Activated naive CD4-positive, alpha-beta T cell treated with Interleukin-2 at 50 U/mL for 16 hours (primary cell): ENCODE measurements at regions not wholly inside any gene's neighbourhood (a gene's known extent, or its start where the extent isn't known, plus 50 kb on each side); places are given as distances from the start of the nearest gene placed in this dataset.

Experiments used
- DNase-seq: peaks from one replicate; pipeline ENCODE4 v3.0.0-alpha.2; 2020

DNA sequence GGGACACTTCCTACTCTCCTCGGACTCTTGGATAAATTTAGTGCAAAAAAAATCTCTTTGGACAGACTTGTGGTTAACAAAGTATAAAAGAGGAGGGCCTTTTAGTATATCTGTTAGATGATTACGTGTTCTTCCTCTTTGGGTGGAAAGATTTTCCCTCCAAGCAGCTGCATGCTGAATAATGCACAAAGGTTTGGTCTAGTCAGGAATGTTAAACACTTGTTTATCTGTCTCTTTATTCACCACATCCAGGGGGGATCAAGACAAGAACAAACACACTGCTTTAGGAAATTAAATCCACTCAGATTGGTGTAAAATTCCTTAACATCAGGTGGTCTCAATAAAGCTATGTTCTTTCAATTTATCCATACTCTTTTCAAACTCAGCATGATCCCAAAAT lies 260.9 kb upstream of the CHD6 start:
- no peak for DNase-seq

DNA sequence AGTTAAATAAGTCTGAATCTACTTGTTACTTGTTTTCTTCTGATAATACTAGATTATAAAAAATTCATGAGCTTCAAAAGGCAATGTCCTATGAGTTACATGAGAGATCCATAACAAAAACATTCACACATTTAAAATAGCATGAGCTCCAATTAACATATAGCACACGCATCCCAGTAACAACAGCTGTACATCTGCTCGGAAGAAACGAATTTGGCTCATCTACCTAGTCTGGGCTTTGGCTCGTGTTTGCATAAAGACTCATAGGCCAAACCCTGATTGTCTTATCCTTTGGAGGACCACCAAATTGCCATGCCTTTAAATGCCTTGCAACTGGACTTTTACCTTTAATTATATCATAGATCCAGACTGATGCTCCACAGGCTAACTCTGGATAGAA lies 259.7 kb upstream of the CHD6 start:
- no peak for DNase-seq

DNA sequence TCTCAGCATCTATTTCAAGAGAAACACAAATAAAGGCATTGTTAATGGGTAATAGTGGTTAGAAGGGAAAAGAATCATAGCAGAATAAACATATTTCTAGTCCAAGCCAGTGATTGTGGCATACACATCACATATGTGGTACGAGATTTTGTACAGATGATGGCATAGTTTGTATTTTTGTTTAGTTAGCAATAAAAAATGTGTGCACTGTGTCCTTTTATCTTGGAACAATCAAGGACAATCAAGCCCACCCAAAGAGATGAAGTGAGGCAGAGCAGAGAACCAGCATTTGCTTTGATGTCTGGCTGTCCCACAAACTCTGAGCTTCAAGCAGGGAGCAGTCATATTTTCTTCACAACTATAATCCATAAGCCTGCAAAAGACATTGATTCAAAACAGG lies 256.5 kb upstream of the CHD6 start:
- no peak for DNase-seq

DNA sequence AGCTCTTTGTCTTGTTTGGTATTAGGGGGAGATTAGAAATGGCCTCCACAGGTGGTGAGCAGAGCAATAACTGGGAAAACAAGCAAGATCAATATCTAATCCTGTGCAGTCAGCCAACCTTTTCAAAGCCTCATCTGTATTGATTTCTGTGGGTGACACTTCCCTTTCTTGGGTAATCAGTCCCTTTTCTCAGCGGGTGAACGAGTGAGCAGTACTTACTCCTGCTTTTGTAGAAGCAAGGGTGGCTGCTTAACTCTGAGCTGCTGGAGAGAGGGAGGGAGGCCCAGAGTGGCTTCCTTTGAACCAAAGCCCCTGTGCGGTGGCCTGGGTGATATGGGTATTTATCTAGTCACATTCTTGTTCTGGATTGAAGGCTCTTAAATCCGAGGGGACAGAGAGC lies 254.8 kb upstream of the CHD6 start:
- DNase-seq, result no peak

DNA sequence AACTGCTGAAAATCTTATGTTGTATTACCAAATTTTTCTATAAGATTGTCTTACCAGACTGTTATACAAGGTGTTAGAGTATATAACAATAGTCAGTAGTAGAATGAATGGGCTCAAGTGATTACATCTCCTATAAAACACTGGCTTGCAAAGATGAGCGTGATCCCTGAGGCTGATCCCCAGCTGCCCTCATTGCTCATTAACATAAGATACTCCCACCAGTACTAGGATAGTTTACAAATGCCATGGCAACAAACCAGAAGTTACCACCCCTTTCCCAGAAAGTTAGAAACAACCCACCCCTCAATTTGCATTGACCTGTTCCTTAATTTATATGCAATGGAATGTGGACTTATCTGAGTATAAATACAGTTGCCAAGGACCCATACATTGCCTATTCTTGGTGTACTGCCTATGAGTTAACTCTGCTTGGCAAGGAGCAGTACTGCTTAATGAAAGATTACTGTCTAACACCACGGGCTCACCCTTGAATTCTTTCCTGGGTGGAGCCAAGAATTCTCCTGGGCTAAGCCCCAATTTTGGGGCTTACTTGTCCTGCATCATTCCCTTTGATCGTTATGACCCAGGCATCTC lies 252.8 kb upstream of the CHD6 start:
- no peak for DNase-seq

DNA sequence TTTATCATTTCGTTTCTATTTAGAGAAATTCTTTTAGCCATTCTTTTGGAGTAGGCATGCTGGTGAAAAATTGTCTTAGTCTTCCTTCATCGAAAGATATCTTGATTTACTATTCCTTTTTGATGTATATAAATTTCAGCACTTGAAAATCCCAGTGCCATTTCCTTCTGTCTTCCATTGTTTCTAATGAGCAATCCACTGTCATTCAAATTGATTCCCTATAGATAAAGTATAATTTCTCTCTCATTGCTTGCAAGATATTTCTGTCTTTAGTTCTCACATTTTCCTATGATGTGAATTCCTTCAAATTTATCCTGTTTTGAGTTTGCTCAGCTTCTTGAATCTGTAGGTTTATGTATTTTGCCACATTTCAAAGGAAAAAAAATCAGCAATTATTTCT lies 251.1 kb upstream of the CHD6 start:
- no peak for DNase-seq

DNA sequence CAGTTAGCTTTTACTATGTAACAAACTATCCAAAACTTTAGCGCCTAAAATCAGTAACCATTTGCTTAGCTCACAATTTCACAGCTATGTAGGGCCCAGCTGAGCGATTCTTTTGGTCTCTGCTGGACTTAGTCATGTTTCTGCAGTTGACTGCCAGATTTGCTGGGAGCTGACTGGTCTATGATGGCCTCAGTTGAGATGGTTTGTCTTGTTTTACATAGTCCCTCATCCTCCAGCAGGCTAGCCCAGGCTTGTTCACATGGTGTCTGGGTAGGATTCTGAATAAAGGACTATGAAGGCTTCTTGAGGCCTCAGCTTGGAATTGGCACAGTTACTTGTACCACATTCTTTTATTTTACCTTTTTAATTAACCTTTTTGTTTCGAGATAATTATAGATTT lies 247.8 kb upstream of the CHD6 start:
- DNase-seq, result no peak

DNA sequence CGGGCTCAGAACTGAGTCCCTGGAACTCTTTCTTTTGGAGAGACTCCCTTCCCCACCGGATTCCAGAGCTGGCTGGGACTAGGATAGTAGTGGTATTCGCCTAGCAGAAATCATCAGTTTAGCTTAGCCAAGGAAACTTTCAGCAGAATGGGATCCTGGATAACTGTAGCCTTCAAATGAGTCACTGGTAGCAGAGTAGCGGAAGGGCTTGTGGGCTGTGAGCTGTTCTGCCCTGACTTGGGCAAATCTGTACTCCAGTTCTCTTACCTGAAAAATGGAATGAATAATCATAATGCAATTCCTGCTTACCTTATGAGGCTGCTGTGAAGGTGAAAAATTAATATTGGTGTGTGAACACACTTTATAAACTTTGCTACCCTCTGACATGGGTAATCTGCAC lies 244.3 kb upstream of the CHD6 start:
- no peak for DNase-seq

DNA sequence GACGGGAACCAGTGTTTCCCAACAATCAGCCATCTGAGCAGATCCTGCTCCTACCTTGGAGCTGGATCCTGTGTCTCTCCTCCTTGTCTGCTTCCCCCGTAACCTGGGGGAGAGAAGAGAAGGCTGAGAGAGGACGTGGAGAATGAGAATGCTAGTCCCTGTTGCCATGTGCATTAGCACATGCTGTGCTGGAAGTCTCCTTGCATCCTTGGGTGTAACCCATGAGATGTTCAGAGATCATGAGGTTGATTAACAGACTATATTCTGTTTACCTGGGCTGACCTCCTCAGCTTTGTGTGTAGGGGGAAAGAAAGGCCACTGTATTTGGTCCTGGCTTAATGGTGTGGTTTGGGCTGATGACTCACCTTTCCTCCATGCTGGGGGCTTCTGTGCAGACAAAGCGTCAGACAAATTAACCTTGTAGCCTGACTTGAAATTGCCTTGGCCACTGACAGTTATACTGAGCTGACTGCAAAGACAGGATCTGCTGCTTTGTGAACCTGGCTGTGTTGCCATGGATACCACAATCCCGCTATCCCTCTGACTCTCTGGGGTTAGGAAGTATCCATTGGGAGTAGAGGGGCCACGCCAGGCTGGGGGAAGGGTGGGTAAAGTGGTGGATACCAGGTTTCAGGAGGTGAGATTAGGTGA lies 243.7 kb upstream of the CHD6 start:
- no peak for DNase-seq

DNA sequence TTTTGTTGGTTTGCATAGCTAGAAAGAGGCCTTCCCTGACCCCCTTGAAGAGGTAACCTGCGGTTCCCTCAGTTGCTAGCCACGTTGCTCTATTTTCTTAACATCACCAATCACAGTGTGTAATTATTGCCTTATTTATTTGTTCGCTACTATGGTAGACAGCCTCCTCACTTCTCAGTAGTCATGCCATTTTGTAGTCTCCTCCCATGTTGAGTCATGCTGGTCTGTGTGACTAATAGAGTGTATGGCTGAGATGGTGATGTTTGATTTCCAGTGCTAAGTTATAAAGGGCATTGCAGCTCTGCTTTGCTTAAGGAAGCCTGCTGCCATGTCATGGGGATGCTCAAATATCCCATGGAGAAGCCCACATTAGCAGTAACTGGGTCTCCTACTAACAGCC lies 236.6 kb upstream of the CHD6 start:
- no peak for DNase-seq

DNA sequence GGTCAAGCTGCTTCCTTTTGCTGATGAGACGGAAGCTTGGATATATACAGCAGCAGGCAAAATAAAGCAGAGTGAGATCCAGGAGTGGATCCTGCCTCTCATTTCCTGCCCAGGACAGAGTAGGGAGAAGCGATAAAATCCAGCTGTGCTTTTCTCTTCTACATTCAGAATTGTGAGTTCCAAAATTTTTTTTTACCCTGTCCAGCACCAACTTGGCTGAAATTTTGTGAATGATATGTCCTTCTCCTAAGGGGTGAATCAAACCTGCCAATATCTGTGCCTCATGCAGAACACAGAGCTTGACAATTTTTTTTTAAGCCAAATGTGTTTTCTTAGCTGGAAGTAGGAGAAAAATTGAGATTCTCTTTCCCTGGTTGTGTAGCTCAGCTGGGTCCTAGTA lies 235.6 kb upstream of the CHD6 start:
- no peak for DNase-seq

DNA sequence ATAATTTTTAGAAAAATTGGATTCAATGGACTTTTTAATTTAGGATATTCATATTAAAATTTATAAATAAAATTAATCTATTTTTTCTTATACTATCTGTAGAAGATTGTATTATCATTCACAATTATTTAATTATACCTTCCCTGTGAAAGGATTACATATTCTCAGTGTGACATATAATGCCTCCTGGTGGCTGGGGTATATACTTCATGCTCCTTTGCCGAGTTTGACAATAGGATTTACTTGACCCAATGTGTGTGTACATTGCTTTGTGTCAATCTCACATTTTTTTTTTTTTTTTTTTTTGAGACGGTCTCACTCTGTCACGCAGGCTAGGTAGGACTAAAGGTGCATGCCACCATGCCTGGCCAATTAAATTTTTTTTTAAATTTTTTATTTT lies 230.0 kb upstream of the CHD6 start:
- DNase-seq, result no peak

DNA sequence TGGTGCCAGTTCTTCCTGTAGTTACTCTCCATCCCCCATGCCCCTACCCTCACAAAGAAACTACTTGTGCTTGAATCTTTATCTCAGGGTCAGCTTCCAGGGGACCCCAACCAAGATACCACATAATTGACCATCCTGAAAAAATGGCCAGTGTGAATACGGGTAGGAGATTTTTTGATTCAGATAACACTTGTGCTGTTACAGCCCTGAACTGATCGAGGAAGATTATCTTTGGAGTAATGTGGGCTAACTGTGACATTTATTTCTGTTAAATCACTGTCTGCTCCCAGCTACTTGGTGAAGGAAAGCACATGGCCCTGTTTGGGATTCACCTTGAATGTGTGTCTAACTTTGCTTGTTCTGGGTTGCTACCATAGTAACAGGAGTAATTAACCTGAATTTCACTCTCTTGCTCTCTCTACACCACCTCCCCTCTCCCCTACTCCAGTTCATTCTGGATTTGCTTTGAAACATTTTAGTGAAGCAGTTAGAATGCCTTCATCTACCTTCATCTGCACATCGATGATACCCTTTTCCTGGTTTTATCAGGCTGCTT lies 219.6 kb upstream of the CHD6 start:
- no peak for DNase-seq

DNA sequence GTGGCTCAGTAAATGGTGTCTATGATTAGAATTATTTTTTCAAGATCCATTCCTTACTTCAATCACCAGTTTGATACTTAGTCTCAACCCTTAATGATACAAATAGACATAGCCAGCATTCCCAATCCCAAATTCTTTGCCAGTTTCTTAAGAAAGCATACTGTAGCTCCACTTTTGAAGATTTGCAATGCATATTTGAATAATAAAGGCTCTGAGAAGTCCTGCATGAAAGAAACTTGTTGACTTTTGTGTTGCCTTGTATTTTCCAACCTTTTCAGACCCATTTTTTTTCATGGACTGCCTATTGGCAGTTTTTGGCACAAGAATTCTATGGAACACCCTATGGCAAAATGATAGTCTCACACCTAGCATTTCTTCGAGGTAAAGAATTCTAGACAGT lies 215.6 kb upstream of the CHD6 start:
- no peak for DNase-seq

DNA sequence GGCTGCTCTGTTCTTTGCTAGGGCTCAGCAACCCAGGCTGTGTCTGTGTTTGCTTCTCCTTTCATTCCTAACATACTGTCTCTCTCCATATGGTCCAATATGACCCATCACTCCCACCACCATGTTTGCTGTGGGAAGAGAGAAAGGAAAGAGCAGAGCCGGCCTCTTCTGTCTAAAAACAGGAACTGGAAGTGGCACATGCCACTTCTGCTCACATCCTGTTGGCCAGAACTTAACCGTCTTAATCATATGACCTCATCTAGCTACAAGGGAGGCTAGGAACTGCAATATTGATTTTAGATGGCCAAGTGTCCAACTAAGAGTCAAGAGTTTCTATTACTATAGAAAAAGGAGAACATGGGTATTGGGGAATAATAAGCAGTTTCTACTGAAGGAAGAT lies 212.5 kb upstream of the CHD6 start:
- DNase-seq, result no peak

DNA sequence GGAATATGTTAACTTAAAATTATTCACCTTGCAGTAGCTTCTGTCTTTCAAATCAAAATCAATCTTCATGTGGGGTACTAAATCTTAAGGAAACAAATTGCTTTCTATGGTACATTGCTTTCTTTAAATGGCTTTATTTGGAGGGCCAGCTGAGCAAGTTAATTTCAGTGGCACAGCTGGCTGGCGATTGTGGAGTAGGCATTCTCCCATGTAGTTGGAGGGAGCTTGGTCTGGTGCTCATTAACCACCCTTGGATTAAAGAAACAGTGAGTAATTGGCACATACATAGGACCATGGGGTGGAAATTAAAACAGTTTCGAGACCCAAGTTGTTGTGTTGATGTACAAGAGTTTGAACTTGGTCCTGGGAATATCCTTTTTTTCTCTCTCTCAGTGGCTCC lies 201.3 kb upstream of the CHD6 start:
- DNase-seq, result no peak

DNA sequence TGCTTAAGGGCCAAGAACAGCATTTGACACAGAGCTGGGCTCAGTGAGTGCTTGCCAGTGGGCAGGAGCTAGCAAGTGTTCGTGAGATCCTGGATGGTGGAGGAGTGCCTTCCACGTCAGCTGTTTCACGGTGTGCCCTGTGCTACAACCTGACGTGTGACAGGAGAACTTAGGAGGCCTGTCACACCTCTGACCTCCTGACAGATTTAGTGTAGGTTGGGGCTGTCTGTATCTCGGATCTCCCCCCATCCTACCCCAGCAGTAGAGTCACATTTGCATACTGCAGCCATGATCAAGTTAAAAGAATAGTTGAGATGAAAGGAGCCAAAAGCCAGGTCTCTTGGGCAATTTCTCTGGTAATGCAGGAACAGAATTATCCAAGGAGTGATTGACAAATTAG lies 200.8 kb upstream of the CHD6 start:
- no peak for DNase-seq

DNA sequence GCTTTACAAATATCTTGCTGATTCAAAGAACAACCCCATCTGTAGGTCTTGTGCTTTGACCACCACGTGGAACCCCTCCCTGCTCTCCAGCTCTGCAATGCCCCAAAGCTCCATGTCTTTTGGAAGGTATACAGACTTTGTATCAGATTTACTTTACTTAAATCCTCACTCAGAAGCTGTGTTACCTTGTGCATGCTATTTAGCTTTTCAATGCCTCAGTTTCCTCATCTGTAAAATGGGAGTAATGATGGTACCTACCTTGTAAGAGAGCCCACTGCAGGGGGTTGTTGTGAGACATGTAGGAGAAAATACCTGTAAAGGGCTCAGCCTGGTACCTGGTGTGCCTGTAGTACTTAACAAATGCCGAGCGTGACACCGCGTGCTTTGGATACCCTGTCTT lies 200.2 kb upstream of the CHD6 start:
- no peak for DNase-seq

DNA sequence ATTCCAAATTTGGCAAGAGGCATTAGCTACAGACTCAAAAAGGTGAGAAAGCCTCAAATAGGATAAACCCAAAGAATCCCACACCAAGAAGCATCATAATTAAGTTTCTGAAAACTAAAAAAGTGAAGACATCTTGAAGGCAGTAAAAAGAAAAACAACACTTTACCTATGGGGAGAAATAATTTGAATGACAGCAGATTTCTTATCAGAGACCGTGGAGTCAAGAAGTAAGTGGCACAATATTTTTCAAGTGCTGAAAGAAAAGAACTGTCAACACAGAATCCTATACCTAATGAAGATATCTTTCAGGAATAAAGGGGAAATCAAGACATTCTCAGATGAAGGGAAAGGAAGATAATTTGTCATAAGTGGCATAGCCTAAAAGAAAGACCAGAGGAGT lies 193.3 kb upstream of the CHD6 start:
- DNase-seq, result no peak

DNA sequence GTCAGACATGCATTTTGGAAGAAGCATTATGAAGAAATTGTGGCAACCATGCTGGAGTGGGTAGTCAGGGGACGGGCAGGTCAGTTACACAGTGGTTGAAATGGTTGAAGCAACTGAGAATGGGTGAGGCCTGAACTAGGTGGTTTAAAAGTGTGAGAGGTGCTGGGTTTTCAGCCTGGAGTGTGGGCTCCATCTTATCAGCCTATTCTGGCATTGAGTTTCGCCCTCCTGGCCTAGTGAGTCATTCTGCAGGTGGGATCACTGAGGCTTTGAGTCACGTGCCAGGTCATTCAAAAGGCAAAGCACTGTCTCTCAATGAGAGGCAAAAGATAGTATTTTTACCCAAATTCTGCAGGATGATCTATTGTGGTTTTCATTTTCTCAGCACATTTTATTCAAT lies 181.9 kb upstream of the CHD6 start:
- DNase-seq, result no peak

DNA sequence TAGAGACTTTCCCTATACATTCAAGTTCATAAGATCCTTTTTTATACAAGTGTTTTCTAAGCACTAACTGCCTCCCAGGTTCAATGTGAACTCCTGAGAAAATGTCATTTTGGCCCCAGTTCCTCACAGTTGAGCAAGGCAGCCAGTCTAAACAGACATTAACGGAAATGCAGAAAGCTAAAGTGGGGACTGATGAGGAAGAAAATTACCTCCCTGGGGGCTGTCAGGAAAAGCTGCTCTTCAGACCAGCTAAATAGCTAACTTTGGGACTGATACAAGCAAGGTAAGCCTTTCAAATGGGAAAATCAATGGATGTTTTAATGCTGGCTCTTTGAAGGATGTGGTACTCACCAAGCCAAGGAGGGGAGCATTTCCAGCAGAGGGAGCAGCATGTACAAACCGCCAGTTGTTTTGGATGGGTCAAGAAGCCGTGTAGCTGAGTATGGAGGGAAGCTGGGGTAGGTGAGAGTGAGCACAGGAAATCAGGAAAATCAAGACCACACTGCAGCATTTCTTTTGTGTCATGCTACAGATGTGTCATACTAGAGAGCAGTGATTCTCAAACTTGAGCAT lies 180.8 kb upstream of the CHD6 start:
- no peak for DNase-seq

DNA sequence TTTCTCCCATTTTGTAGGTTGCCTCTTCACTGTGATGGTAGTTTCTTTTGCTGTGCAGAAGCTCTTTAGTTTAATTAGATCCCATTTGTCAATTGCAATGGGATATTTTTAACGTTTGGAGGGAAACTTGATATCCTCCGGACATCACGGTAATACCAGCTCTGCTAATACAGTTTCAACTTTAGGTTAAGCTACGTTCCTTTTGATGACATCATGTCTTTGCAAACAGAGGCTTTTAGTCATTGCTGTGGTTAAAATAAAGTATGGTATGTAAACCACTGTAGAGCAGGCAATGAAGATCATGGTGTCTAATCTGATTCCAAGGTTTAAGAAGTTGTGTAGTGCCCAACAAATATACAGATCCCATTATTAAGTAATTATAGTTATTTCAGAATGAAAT lies 168.0 kb upstream of the CHD6 start:
- no peak for DNase-seq

DNA sequence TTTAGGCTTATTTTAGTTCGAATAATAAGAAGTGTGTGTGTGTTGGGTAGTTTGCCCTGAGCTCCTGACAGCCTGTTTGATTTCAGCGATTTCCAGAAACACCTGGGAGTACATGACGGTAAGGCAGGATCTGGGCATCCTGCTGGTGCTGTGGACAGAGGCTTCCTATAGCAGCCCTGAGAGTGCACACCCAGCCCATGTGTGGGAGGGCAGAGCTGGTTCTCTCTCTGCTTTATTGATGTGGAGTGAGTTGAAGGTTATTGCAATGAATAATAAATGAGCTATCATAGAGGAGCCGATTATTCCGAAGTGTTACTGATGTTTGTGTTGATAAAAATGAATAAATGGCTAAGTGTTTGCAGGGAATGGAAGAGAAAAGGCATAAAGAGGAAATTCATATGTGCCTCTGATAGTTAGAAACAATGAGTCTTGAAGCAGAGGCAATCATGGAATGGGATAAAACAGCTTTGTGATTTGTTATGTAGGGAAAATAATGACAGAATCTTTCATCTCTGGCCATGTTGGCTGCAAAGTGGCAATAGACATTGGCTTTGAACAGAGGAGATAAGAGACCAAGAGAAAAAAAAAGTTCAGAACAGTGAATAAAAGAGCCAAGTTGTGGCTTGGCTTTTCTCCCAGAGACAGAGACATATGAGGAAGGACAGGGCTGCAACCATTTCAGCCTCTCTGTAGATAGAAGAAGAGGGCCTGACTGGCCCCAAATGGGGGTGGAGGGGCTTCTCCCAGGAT lies 166.2 kb upstream of the CHD6 start:
- no peak for DNase-seq
